GM19035 (cell line): ENCODE measurements at regions not wholly inside any gene's neighbourhood (a gene's known extent, or its start where the extent isn't known, plus 50 kb on each side); places are given as distances from the start of the nearest gene placed in this dataset.
A peak's percentile ranks its signal among the peaks of the same experiment; 100 is the strongest.

Experiments used
- ATAC-seq: cut with Tn5 transposase; IDR thresholded peaks from one replicate; pipeline ENCODE4 v1.9.1; 2021; ENCODE audit not compliant: unreplicated experiment

- ATAC-seq = no peak
Observed at GRCh38 chr13:103133556-103133955, 67.3 kb upstream of the SLC10A2 start.

GRCh38 chr13:103130681-103131210 is 64.5 kb upstream of the SLC10A2 start:
- ATAC-seq = peak; percentile 68

GRCh38 chr13:103130146-103130545 is 63.9 kb upstream of the SLC10A2 start:
- no peak for ATAC-seq
